ENCODE measurements at regions not wholly inside any gene's neighbourhood (a gene's known extent, or its start where the extent isn't known, plus 50 kb on each side); places are given as distances from the start of the nearest gene placed in this dataset.

GRCh38 chr12:62129291-62129690 lies 130.9 kb upstream of the USP15 start:
- no peaks in the 10 kb centered on the region for H3K79me1 ChIP-seq (ENCODE audit: low read length)
- H4K8ac ChIP-seq (ENCODE audit: low read depth, low read length): no peak overlapping the region
- no peak overlapping the region for H3K9ac ChIP-seq (ENCODE audit: low read length)
- peaks cover 1% of the 10 kb centered on the region for H3K4me1 ChIP-seq (ENCODE audit: control insufficient read depth, low read depth, low read length)
- no peak overlapping the region for H4K5ac ChIP-seq (ENCODE audit: low read length)
- no peaks in the 10 kb centered on the region for H3K36me3 ChIP-seq (ENCODE audit: control insufficient read depth, insufficient read depth, low read length)
- H3K4me2 ChIP-seq (ENCODE audit: low read length): no peak overlapping the region
- no peak overlapping the region for H3K27ac ChIP-seq (ENCODE audit: low read depth, low read length)
- no peaks in the 10 kb centered on the region for H3K79me2 ChIP-seq (ENCODE audit: control insufficient read depth, insufficient read depth, low read length)
- no peaks in the 10 kb centered on the region for H3K27me3 ChIP-seq (ENCODE audit: insufficient read depth, low read length, poor library complexity)
- no peak overlapping the region for H3K56ac ChIP-seq (ENCODE audit: low read length)
- H3K18ac ChIP-seq (ENCODE audit: low read length): no peak overlapping the region
- no peak overlapping the region for H2BK5ac ChIP-seq (ENCODE audit: low read length)
- DNase-seq: no peak
- H3K4me3 ChIP-seq (ENCODE audit: low read length): no peak overlapping the region
- H2BK15ac ChIP-seq (replicated peaks; ENCODE audit: low read depth): no peak overlapping the region
- no peak overlapping the region for H3K4ac ChIP-seq (ENCODE audit: low read depth, low read length)
- no CpG with 5 or more reads among the region's 4 CpGs for WGBS (ENCODE audit: extremely low coverage, insufficient coverage, low lambda C conversion rate)
- no peak overlapping the region for H2AK5ac ChIP-seq (ENCODE audit: low read length)
- H2BK120ac ChIP-seq (ENCODE audit: low read depth, low read length): no peak overlapping the region
- H3K23ac ChIP-seq (ENCODE audit: low read length): no peak overlapping the region

GRCh38 chr12:62130402-62130801 lies 129.8 kb upstream of the USP15 start:
- H3K4me3 ChIP-seq (ENCODE audit: low read length): no peak overlapping the region
- H2BK5ac ChIP-seq (ENCODE audit: low read length): no peak overlapping the region
- DNase-seq: no peak
- H3K23ac ChIP-seq (ENCODE audit: low read length): no peak overlapping the region
- no peak overlapping the region for H3K27ac ChIP-seq (ENCODE audit: low read depth, low read length)
- no peak overlapping the region for H3K4me2 ChIP-seq (ENCODE audit: low read length)
- no peak overlapping the region for H2AK5ac ChIP-seq (ENCODE audit: low read length)
- H3K4ac ChIP-seq (ENCODE audit: low read depth, low read length): no peak overlapping the region
- no peak overlapping the region for H3K56ac ChIP-seq (ENCODE audit: low read length)
- no peaks in the 10 kb centered on the region for H3K79me1 ChIP-seq (ENCODE audit: low read length)
- no peaks in the 10 kb centered on the region for H3K27me3 ChIP-seq (ENCODE audit: insufficient read depth, low read length, poor library complexity)
- H3K4me1 ChIP-seq (ENCODE audit: control insufficient read depth, low read depth, low read length): peaks cover 1% of the 10 kb centered on the region
- WGBS (ENCODE audit: extremely low coverage, insufficient coverage, low lambda C conversion rate): no CpG with 5 or more reads among the region's 3 CpGs
- no peaks in the 10 kb centered on the region for H3K79me2 ChIP-seq (ENCODE audit: control insufficient read depth, insufficient read depth, low read length)
- no peak overlapping the region for H3K18ac ChIP-seq (ENCODE audit: low read length)
- H3K9ac ChIP-seq (ENCODE audit: low read length): no peak overlapping the region
- no peak overlapping the region for H4K8ac ChIP-seq (ENCODE audit: low read depth, low read length)
- no peaks in the 10 kb centered on the region for H3K36me3 ChIP-seq (ENCODE audit: control insufficient read depth, insufficient read depth, low read length)
- H4K5ac ChIP-seq (ENCODE audit: low read length): no peak overlapping the region
- H2BK120ac ChIP-seq (ENCODE audit: low read depth, low read length): no peak overlapping the region
- no peak overlapping the region for H2BK15ac ChIP-seq (replicated peaks; ENCODE audit: low read depth)

GRCh38 chr12:62130834-62131552 lies 129.2 kb upstream of the USP15 start:
- WGBS (ENCODE audit: extremely low coverage, insufficient coverage, low lambda C conversion rate): no CpG with 5 or more reads among the region's 6 CpGs
- no peak overlapping the region for H4K5ac ChIP-seq (ENCODE audit: low read length)
- no peaks in the 10 kb centered on the region for H3K27me3 ChIP-seq (ENCODE audit: insufficient read depth, low read length, poor library complexity)
- H3K27ac ChIP-seq (ENCODE audit: low read depth, low read length): no peak overlapping the region
- H3K4me2 ChIP-seq (ENCODE audit: low read length): no peak overlapping the region
- no peak overlapping the region for H3K18ac ChIP-seq (ENCODE audit: low read length)
- H2BK15ac ChIP-seq (replicated peaks; ENCODE audit: low read depth): no peak overlapping the region
- peaks cover 1% of the 10 kb centered on the region for H3K4me1 ChIP-seq (ENCODE audit: control insufficient read depth, low read depth, low read length)
- H3K9ac ChIP-seq (ENCODE audit: low read length): no peak overlapping the region
- H3K23ac ChIP-seq (ENCODE audit: low read length): no peak overlapping the region
- no peaks in the 10 kb centered on the region for H3K79me2 ChIP-seq (ENCODE audit: control insufficient read depth, insufficient read depth, low read length)
- H2AK5ac ChIP-seq (ENCODE audit: low read length): no peak overlapping the region
- no peak overlapping the region for H3K56ac ChIP-seq (ENCODE audit: low read length)
- no peak overlapping the region for H2BK5ac ChIP-seq (ENCODE audit: low read length)
- no peak overlapping the region for H3K4me3 ChIP-seq (ENCODE audit: low read length)
- no peak for DNase-seq
- no peak overlapping the region for H3K4ac ChIP-seq (ENCODE audit: low read depth, low read length)
- no peaks in the 10 kb centered on the region for H3K79me1 ChIP-seq (ENCODE audit: low read length)
- no peak overlapping the region for H2BK120ac ChIP-seq (ENCODE audit: low read depth, low read length)
- H3K36me3 ChIP-seq (ENCODE audit: control insufficient read depth, insufficient read depth, low read length): no peaks in the 10 kb centered on the region
- H4K8ac ChIP-seq (ENCODE audit: low read depth, low read length): no peak overlapping the region

GRCh38 chr12:62133440-62133839 lies 126.8 kb upstream of the USP15 start:
- no peak overlapping the region for H3K56ac ChIP-seq (ENCODE audit: low read length)
- no peak overlapping the region for H2BK5ac ChIP-seq (ENCODE audit: low read length)
- no peak for DNase-seq
- H3K9ac ChIP-seq (ENCODE audit: low read length): no peak overlapping the region
- no peaks in the 10 kb centered on the region for H3K79me2 ChIP-seq (ENCODE audit: control insufficient read depth, insufficient read depth, low read length)
- no peak overlapping the region for H3K23ac ChIP-seq (ENCODE audit: low read length)
- no CpG with 5 or more reads among the region's 2 CpGs for WGBS (ENCODE audit: extremely low coverage, insufficient coverage, low lambda C conversion rate)
- no peak overlapping the region for H4K8ac ChIP-seq (ENCODE audit: low read depth, low read length)
- H3K79me1 ChIP-seq (ENCODE audit: low read length): no peaks in the 10 kb centered on the region
- no peaks in the 10 kb centered on the region for H3K27me3 ChIP-seq (ENCODE audit: insufficient read depth, low read length, poor library complexity)
- no peak overlapping the region for H3K27ac ChIP-seq (ENCODE audit: low read depth, low read length)
- no peak overlapping the region for H3K4me2 ChIP-seq (ENCODE audit: low read length)
- H3K4me3 ChIP-seq (ENCODE audit: low read length): no peak overlapping the region
- peaks cover 1% of the 10 kb centered on the region for H3K4me1 ChIP-seq (ENCODE audit: control insufficient read depth, low read depth, low read length)
- no peaks in the 10 kb centered on the region for H3K36me3 ChIP-seq (ENCODE audit: control insufficient read depth, insufficient read depth, low read length)
- H2BK120ac ChIP-seq (ENCODE audit: low read depth, low read length): no peak overlapping the region
- H3K4ac ChIP-seq (ENCODE audit: low read depth, low read length): no peak overlapping the region
- H2BK15ac ChIP-seq (replicated peaks; ENCODE audit: low read depth): no peak overlapping the region
- no peak overlapping the region for H2AK5ac ChIP-seq (ENCODE audit: low read length)
- no peak overlapping the region for H3K18ac ChIP-seq (ENCODE audit: low read length)
- H4K5ac ChIP-seq (ENCODE audit: low read length): no peak overlapping the region

- no peak overlapping the region for H3K4me3 ChIP-seq (ENCODE audit: low read length)
- H3K4me1 ChIP-seq (ENCODE audit: control insufficient read depth, low read depth, low read length): no peaks in the 10 kb centered on the region
- H3K9ac ChIP-seq (ENCODE audit: low read length): no peak overlapping the region
- H3K56ac ChIP-seq (ENCODE audit: low read length): no peak overlapping the region
- no peak overlapping the region for H2BK5ac ChIP-seq (ENCODE audit: low read length)
- no peak overlapping the region for H2AK5ac ChIP-seq (ENCODE audit: low read length)
- H2BK15ac ChIP-seq (replicated peaks; ENCODE audit: low read depth): no peak overlapping the region
- DNase-seq: no peak
- no peak overlapping the region for H3K4ac ChIP-seq (ENCODE audit: low read depth, low read length)
- H3K36me3 ChIP-seq (ENCODE audit: control insufficient read depth, insufficient read depth, low read length): no peaks in the 10 kb centered on the region
- no peak overlapping the region for H3K4me2 ChIP-seq (ENCODE audit: low read length)
- WGBS (ENCODE audit: extremely low coverage, insufficient coverage, low lambda C conversion rate): no CpG with 5 or more reads among the region's 3 CpGs
- H3K23ac ChIP-seq (ENCODE audit: low read length): no peak overlapping the region
- no peak overlapping the region for H4K8ac ChIP-seq (ENCODE audit: low read depth, low read length)
- no peak overlapping the region for H3K27ac ChIP-seq (ENCODE audit: low read depth, low read length)
- H3K79me2 ChIP-seq (ENCODE audit: control insufficient read depth, insufficient read depth, low read length): no peaks in the 10 kb centered on the region
- no peaks in the 10 kb centered on the region for H3K79me1 ChIP-seq (ENCODE audit: low read length)
- no peak overlapping the region for H3K18ac ChIP-seq (ENCODE audit: low read length)
- no peaks in the 10 kb centered on the region for H3K27me3 ChIP-seq (ENCODE audit: insufficient read depth, low read length, poor library complexity)
- no peak overlapping the region for H4K5ac ChIP-seq (ENCODE audit: low read length)
- no peak overlapping the region for H2BK120ac ChIP-seq (ENCODE audit: low read depth, low read length)
Measured at GRCh38 chr12:62135553-62136200, 124.5 kb upstream of the USP15 start.
